GM21717 (cell line): ENCODE measurements at regions not wholly inside any gene's neighbourhood (a gene's known extent, or its start where the extent isn't known, plus 50 kb on each side); places are given as distances from the start of the nearest gene placed in this dataset.

Experiments
- ATAC-seq: cut with Tn5 transposase; IDR thresholded peaks from one replicate; pipeline ENCODE4 v1.9.1; 2021; ENCODE audit warnings: mild to moderate bottlenecking, moderate library complexity; ENCODE audit not compliant: unreplicated experiment

DNA sequence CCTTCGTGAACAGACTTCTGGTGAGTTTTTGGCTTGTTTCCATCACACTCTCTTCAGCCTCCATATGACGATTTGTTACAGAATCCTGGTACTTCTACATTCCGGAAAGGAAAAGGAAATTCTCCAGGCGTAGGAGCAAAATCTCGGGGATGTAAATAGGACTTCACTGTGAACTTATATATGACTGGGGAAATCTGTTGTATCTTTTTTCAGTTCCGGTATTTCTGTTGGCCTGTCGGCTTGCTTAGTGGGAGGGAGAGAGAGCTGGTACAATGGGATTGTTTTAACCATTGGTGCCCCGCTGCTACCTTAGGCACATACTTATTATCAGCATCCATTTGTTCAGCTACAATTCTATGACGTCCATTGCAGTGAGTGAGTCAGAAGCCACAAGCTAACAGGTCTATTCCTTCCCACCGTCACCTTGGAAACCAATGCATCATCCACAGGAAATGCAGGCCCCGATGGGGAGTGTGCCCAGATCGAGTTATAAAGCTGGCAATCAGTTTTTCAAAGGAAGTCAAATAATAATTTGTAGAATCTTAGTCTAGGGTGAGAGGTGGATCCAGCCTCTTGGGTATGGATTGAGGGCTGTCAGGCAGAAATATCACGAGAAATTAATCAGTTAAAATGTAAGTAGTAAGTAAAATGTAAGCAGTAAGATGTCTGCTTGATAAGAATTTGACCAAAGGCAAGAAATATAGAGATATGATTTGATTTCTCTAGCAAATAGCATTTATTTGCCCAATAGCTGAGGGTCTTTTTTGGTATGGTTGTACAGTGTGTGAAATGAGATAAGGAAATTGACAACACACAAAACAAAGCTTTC, 92.0 kb upstream of the MKLN1 start:
- no peak for ATAC-seq

DNA sequence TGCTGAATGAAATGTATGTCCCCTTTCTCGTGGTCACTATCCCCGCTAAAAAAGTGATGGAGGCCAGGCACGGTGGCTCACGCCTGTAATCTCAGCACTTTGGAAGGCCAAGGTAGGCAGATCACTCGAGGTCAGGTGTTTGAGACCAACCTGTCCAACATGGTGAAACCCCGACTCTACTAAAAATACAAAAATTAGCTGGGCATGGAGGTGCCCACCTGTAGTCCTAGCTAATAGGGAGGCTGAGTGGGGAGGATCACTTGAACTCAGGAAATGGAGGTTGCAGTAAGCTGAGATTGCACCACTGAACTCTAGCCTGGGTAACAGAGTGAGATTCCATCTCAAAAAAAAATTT, 91.4 kb upstream of the MKLN1 start:
- ATAC-seq: no peak

DNA sequence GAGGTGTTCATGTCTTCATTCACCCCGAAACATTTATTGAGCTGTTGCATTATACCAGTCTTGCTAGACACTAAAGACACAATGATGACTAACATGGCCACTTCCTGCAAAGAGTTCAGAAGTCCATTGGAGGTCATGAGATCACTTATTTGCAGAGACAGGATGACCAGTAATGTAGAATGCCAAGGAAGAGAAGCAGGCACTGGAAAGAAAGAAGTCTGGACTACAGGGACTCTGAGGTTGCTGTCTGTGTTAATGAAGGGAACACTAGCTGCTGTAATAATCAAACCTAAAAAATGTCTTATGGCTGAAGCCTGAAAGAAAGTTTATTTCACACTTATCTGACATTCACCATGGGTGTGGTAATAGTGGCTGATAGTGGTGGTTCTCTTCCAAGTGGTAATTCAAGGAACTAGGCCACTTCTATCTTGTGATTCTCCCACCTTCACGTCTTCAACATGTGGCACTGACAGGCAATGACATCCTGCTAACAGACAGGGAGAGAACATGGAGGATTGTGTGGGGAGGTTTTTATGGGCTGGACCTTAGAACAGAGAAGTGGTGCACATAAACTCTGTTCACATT, 89.2 kb upstream of the MKLN1 start:
- no peak for ATAC-seq

DNA sequence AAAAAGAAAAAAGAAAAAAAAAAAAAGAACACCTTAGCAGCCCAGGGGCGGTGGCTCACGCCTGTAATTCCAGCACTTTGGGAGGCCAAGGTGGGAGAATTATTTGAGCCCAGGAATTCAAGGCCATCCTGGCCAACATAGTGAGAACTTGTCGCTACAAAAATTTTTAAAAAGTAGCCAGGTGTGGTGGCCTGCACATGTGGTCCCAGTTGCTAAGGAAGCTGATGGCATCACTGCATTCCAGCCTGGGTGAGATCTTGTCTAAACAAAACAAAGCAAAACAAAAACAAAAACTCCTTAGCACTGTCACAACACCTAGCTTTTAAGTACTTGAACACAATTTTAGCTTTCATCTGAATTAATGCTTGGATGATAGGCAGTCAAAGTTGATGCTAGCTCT, 86.3 kb upstream of the MKLN1 start:
- no peak for ATAC-seq

- no peak for ATAC-seq
Observed at GRCh38 chr7:131242123-131242650, 85.5 kb upstream of the MKLN1 start.

- ATAC-seq: no peak
Observed at GRCh38 chr7:131244259-131244852, 83.3 kb upstream of the MKLN1 start.

DNA sequence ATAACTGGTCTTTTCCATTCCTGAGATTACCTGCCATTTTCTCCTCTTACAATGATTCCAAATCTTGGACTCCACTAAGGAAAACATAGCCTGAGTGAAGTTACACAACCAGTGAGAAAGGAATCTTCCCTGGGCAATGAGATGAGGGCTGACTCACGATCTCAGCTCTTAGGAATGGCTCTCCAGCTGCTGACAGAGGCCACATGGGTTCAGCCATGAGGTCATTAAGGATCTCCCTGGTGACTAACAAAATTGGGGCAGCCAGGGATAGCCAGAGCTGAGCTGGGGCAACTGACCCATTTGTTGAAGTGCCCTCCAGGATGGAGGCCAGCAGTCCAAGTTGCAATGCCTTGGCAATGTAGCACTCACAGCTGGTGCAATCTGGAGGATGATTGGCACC, 78.7 kb upstream of the MKLN1 start:
- no peak for ATAC-seq

DNA sequence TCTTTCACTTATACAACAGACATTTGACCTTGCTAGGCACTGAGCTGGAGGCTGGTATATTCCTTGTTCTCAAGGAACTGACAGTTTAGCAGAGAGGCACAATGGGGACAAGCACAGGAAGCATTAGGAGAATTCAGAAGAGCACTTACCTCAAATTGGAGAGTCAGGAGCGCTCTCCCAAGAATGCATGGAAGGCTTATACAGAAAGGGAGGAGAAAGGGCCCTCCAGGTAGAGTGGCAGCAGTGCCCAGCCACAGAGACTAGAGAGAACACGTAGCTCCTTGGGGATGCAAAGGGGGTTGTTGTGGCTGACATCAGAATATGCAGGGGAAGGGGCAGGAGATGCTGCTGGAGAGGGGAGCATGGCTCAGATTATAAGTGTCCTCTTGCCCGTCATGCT, 78.2 kb upstream of the MKLN1 start:
- no peak for ATAC-seq

DNA sequence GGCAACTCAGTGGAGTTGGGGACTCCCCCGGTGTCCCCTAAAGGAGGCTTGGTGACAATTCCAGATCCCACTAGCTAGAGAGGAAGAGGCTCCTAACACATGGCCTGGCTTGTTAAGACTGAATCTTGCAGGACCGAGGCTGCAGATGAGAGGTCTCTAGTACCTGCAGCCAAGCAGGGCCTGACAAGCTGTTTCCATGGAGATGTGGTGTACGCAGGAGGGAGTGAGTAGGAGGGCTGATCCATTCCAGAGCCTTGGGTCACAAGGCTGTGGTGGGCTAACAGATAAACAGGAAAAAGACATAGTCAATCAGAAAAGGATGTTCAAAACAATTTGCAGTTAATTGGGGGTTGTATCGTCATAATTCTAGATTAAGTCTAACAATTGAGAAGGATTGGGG, 77.3 kb upstream of the MKLN1 start:
- no peak for ATAC-seq

GRCh38 chr7:131251371-131251770, 76.3 kb upstream of the MKLN1 start:
- no peak for ATAC-seq

GRCh38 chr7:131252976-131253375, 74.7 kb upstream of the MKLN1 start:
- ATAC-seq: no peak

DNA sequence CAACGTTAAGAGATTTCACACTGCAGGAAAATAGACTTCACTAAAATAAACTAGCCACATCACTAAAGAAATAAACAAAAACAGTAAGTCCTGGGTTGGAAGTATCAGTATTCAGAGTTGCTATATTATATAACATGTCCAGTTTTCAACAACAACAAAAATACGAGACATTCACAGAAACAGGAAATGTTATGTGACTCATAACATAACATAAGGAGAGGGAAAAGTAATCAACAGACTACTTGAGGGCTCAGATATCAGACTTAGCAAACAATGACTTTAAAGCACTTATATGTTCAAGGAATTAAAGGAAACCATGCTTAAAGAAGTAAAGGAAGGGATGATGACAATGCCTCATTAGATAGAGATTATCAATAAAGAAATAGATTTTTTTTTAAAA, 73.5 kb upstream of the MKLN1 start:
- ATAC-seq: no peak

- no peak for ATAC-seq
Observed at GRCh38 chr7:131255242-131255641, 72.4 kb upstream of the MKLN1 start.

- no peak for ATAC-seq
Observed at GRCh38 chr7:131261476-131261994, 66.1 kb upstream of the MKLN1 start.

GRCh38 chr7:131265227-131265626, 62.4 kb upstream of the MKLN1 start:
- no peak for ATAC-seq

GRCh38 chr7:131267631-131268030, 60.0 kb upstream of the MKLN1 start:
- ATAC-seq: no peak

DNA sequence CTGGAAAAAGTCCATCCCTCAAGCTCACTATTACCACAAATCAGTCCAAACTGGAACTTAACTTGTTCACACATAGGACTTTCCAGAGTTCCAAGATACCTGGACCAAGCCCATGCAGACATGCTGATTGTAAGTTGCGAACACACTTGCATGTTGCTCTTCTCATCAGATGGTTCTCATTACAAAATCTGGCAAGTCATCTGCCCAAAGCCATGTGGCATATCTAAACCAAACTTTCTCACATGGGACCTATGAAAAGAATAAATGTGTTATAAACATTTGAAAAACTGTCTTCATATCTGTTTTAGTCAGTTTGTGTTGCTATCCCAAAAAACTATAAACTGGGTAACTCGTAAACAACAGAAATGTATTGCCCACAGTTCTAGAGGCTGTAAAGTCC, 58.8 kb upstream of the MKLN1 start:
- ATAC-seq: no peak

GRCh38 chr7:131272086-131272485, 55.6 kb upstream of the MKLN1 start:
- no peak for ATAC-seq

GRCh38 chr7:131274986-131275385, 52.7 kb upstream of the MKLN1 start:
- no peak for ATAC-seq

GRCh38 chr7:131276190-131276589, 51.5 kb upstream of the MKLN1 start:
- ATAC-seq: no peak

DNA sequence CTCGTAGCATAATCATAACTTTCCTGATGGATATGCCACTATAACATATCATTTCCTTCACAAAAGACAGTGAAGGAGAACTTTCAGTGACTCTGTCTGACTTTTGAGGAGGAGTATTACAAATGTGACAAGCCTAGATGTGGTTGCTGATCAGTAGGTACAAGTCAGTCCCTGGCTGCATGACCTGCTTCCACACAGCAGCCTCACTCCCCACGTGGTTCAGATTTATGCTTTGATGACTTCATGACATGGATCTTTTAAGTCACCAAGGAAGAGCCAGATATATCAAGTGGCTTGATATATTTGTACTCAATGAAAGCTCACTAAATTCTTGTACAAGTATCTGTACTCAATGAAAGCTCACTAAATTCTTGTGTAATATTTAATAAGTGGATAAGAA, 50.9 kb upstream of the MKLN1 start:
- ATAC-seq: no peak
